IMR-90 (cell line): ENCODE measurements at regions not wholly inside any gene's neighbourhood (a gene's known extent, or its start where the extent isn't known, plus 50 kb on each side); places are given as distances from the start of the nearest gene placed in this dataset.

Source experiments
- ATAC-seq: fragments of 200-7000 bp; cut with Tn5 transposase; 2 replicates; pipeline ENCODE4 v1.9.1; 2020; ENCODE audit warnings: low read depth, mild to moderate bottlenecking, moderate library complexity
- BruUV-seq: library from RNA; stranded (reverse); fragments of 400-500 nt; replicated peaks from 2 replicates; lab custom pipeline; 2021; lab: Mats Ljungman, UMichigan
- CTCF ChIA-PET: fragments of 300-600 bp; formaldehyde crosslinking; extraction: SDS; loops from one replicate; lab custom pipeline; 2021; ENCODE audit warnings: antibody characterized with exemption; lab: Yijun Ruan, JAX
- POLR2A ChIA-PET: fragments of 300-600 bp; sonication (Branson Sonifier 250); formaldehyde crosslinking; loops from one replicate; lab custom pipeline; 2022; ENCODE audit warnings: antibody characterized with exemption; ENCODE audit not compliant: unreplicated experiment; lab: Charles Lee
- DNase-seq: peaks from one replicate; pipeline ENCODE4 v3.0.0; 2013
- H2AFZ ChIP-seq: replicated peaks from 2 replicates; pipeline ENCODE3; 2013; ENCODE audit warnings: low read length, mild to moderate bottlenecking; ENCODE audit not compliant: poor library complexity
- H2AK5ac ChIP-seq: 2 replicates; pipeline ENCODE4 v1.6.1; 2013; ENCODE audit warnings: low read depth, low read length, inconsistent platforms
- H2AK9ac ChIP-seq: replicated peaks from 2 replicates; pipeline ENCODE3; 2013; ENCODE audit warnings: mild to moderate bottlenecking, low read depth, low read length, moderate library complexity; ENCODE audit not compliant: poor library complexity
- H2BK120ac ChIP-seq: 2 replicates; pipeline ENCODE4 v1.6.1; 2013; ENCODE audit warnings: low read depth, low read length, inconsistent platforms
- H2BK15ac ChIP-seq: 3 replicates; pipeline ENCODE4 v1.6.1; 2013; ENCODE audit warnings: low read depth, low read length, inconsistent platforms
- H2BK20ac ChIP-seq: 2 replicates; pipeline ENCODE4 v1.6.1; 2013; ENCODE audit warnings: low read depth, mild to moderate bottlenecking, inconsistent platforms, low read length, moderate library complexity
- H2BK5ac ChIP-seq: 2 replicates; pipeline ENCODE4 v1.6.1; 2013; ENCODE audit warnings: mild to moderate bottlenecking, low read depth, low read length, inconsistent platforms; ENCODE audit not compliant: poor library complexity, severe bottlenecking
- H3K14ac ChIP-seq: replicated peaks from 2 replicates; pipeline ENCODE4 v1.6.1; 2013; ENCODE audit warnings: low read depth, low read length, inconsistent platforms
- H3K18ac ChIP-seq: 2 replicates; pipeline ENCODE4 v1.6.1; 2013; ENCODE audit warnings: low read depth, low read length, control low read depth
- H3K23ac ChIP-seq: 2 replicates; pipeline ENCODE4 v1.6.1; 2013; ENCODE audit warnings: low read depth, low read length, inconsistent platforms
- H3K27ac ChIP-seq: 2 replicates; pipeline ENCODE4 v1.5.1; 2013; ENCODE audit warnings: mild to moderate bottlenecking, control low read depth, low read length; ENCODE audit not compliant: insufficient read depth
- H3K27me3 ChIP-seq: 2 replicates; pipeline ENCODE4 v1.6.1; 2013; ENCODE audit warnings: low read length; ENCODE audit not compliant: control insufficient read depth, insufficient read depth
- H3K36me3 ChIP-seq: 2 replicates; pipeline ENCODE4 v1.6.1; 2013; ENCODE audit warnings: low read length, mixed read lengths; ENCODE audit not compliant: control insufficient read depth, insufficient read depth
- H3K4ac ChIP-seq: 2 replicates; pipeline ENCODE4 v1.6.1; 2013; ENCODE audit warnings: low read depth, low read length, inconsistent platforms
- H3K4me1 ChIP-seq: 2 replicates; pipeline ENCODE4 v1.6.1; 2013; ENCODE audit warnings: low read length, mixed read lengths; ENCODE audit not compliant: control insufficient read depth, insufficient read depth
- H3K4me2 ChIP-seq: 2 replicates; pipeline ENCODE4 v1.6.1; 2013; ENCODE audit warnings: low read depth, mild to moderate bottlenecking, control low read depth, low read length, moderate library complexity
- H3K4me3 ChIP-seq: 2 replicates; pipeline ENCODE4 v1.5.1; 2013; ENCODE audit warnings: low read depth, mild to moderate bottlenecking, control low read depth, low read length, moderate library complexity; ENCODE audit not compliant: insufficient read depth
- H3K56ac ChIP-seq: 2 replicates; pipeline ENCODE4 v1.6.1; 2013; ENCODE audit warnings: low read length, inconsistent platforms; ENCODE audit not compliant: insufficient read depth; ENCODE audit errors: extremely low read depth
- H3K79me1 ChIP-seq, 2 experiments: 2 replicates each; pipeline ENCODE4 v1.6.1; 2013; ENCODE audit warnings: low read length in 2 of 2, inconsistent platforms in 1 of 2, low read depth in 1 of 2
- H3K9ac ChIP-seq: 2 replicates; pipeline ENCODE4 v1.6.1; 2013; ENCODE audit warnings: low read depth, low read length, control low read depth
- H3K9me1 ChIP-seq: 2 replicates; pipeline ENCODE4 v1.6.1; 2013; ENCODE audit warnings: low read length, inconsistent platforms; ENCODE audit not compliant: insufficient read depth
- H3K9me3 ChIP-seq: 2 replicates; pipeline ENCODE4 v1.6.1; 2013; ENCODE audit warnings: low read length; ENCODE audit not compliant: control insufficient read depth, insufficient read depth
- H4K20me1 ChIP-seq: 2 replicates; pipeline ENCODE4 v1.6.1; 2013; ENCODE audit warnings: low read length, inconsistent platforms; ENCODE audit not compliant: insufficient read depth
- H4K5ac ChIP-seq: 2 replicates; pipeline ENCODE4 v1.6.1; 2013; ENCODE audit warnings: mild to moderate bottlenecking, low read depth, low read length, control low read depth
- H4K8ac ChIP-seq, 2 experiments: 2 replicates each; pipeline ENCODE4 v1.6.1; 2013; ENCODE audit warnings: low read depth in 2 of 2, low read length in 2 of 2, control low read depth in 1 of 2, inconsistent platforms in 1 of 2
- H4K91ac ChIP-seq: 2 replicates; pipeline ENCODE4 v1.6.1; 2013; ENCODE audit warnings: low read depth, low read length, inconsistent platforms; ENCODE audit not compliant: insufficient read depth
- RFX5 ChIP-seq: IDR thresholded peaks from 2 replicates; pipeline ENCODE4 v1.8.0; 2012; ENCODE audit warnings: low read depth, mild to moderate bottlenecking, low read length, moderate library complexity
- WGBS, 2 experiments: methylation state at CpG; one replicate each; pipeline versions ENCODE4 v1.1.5 to v1.1.7; 2013; ENCODE audit warnings: missing lambda C conversion rate in 2 of 2; ENCODE audit not compliant: insufficient read length in 1 of 2; ENCODE audit errors: extremely low coverage in 2 of 2; 5-methylcytosine and 5-hydroxymethylcytosine counted together
- dilution Hi-C: fragments of 300-500 bp; cut with HindIII; formaldehyde crosslinking; loops from one replicate; pipeline ENCODE4 v1.14.3; 2018; ENCODE audit warnings: low sequenced_read_pairs; ENCODE audit not compliant: unreplicated experiment
- in situ Hi-C: fragments of 300-500 bp; cut with MboI; formaldehyde crosslinking; loops from 3 replicates; pipeline ENCODE4 v1.14.3; 2019; ENCODE audit warnings: low sequenced_read_pairs, inconsistent platforms, mixed read lengths
- intact Hi-C: fragments of 100-400 bp; cut with micrococcal nuclease; formaldehyde crosslinking; loops from 2 replicates; pipeline ENCODE4 v1.10.0; 2022

GRCh38 chr2:35870713-35871112 lies 484.9 kb upstream of the CRIM1 start:
- no peak overlapping the region for H4K91ac ChIP-seq
- no peak overlapping the region for H2BK20ac ChIP-seq
- H3K27ac ChIP-seq, result no peak overlapping the region
- no peaks in the 10 kb centered on the region for H3K79me1 ChIP-seq
- intact Hi-C loops (loop anchor here (10.0 kb wide), 1 partner anchor 454 kb away; no protein-coding TSS in a partner anchor), in situ Hi-C loops (no loop called here), dilution Hi-C loops (no loop called here)
- H3K9me1 ChIP-seq, result no peaks in the 10 kb centered on the region
- TF ChIP-seq RFX5, result no peak
- no peak overlapping the region for H3K9ac ChIP-seq
- H2AFZ ChIP-seq, result no peak overlapping the region
- ChIA-PET CTCF (no interaction called here), POLR2A (no interaction called here)
- no peaks in the 10 kb centered on the region for H3K36me3 ChIP-seq
- no peaks in the 10 kb centered on the region for H3K9me3 ChIP-seq
- H3K56ac ChIP-seq, result no peak overlapping the region
- ATAC-seq, result no peak
- H3K18ac ChIP-seq, result no peak overlapping the region
- no peak overlapping the region for H4K5ac ChIP-seq
- no peak overlapping the region for H2BK120ac ChIP-seq
- no peak overlapping the region for H4K8ac ChIP-seq
- WGBS, 2 experiments, result no CpG with 5 or more reads among the region's 1 CpG
- no peak for DNase-seq
- H2BK5ac ChIP-seq, result no peak overlapping the region
- no peak overlapping the region for H2AK9ac ChIP-seq
- H4K20me1 ChIP-seq, result no peaks in the 10 kb centered on the region
- no TSS peak for BruUV-seq
- no peak overlapping the region for H3K23ac ChIP-seq
- no peak overlapping the region for H3K4ac ChIP-seq
- no peak overlapping the region for H2BK15ac ChIP-seq
- no peak overlapping the region for H3K14ac ChIP-seq
- no peaks in the 10 kb centered on the region for H3K27me3 ChIP-seq
- no peaks in the 10 kb centered on the region for H3K4me1 ChIP-seq
- no peak overlapping the region for H3K4me2 ChIP-seq
- no peak overlapping the region for H2AK5ac ChIP-seq
- no peak overlapping the region for H3K4me3 ChIP-seq
